GM23248 (cell line): ENCODE measurements at regions not wholly inside any gene's neighbourhood (a gene's known extent, or its start where the extent isn't known, plus 50 kb on each side); places are given as distances from the start of the nearest gene placed in this dataset.

Experiments used
- EZH2 ChIP-seq: fragments of 200-600 bp; sonication (generic); IDR thresholded peaks from 2 replicates; pipeline ENCODE4 v1.6.1; 2018; ENCODE audit warnings: antibody characterized with exemption, mild to moderate bottlenecking; ENCODE audit not compliant: insufficient read depth, poor library complexity, severe bottlenecking
- EZH2phosphoT487 ChIP-seq: fragments of 200-600 bp; sonication (generic); IDR thresholded peaks from 2 replicates; pipeline ENCODE4 v1.6.1; 2018; ENCODE audit warnings: antibody characterized with exemption, moderate library complexity, mild to moderate bottlenecking, low read depth; ENCODE audit not compliant: insufficient read depth

- TF ChIP-seq EZH2phosphoT487, result no peak
- no peak for TF ChIP-seq EZH2
Measured at GRCh38 chr13:64568748-64569147, 2661.4 kb downstream of the PCDH9 start.
